Naive thymus-derived CD4-positive, alpha-beta T cell (primary cell): ENCODE measurements at regions not wholly inside any gene's neighbourhood (a gene's known extent, or its start where the extent isn't known, plus 50 kb on each side); places are given as distances from the start of the nearest gene placed in this dataset.

Source experiments
- ATAC-seq: fragments of 150-1000 bp; cut with Tn5 transposase; 2 replicates; pipeline ENCODE4 v1.10.0; 2021; ENCODE audit warnings: mild to moderate bottlenecking, moderate library complexity
- CTCF ChIA-PET: fragments of 350-600 bp; sonication (Branson Sonifier 250); formaldehyde crosslinking; loops from one replicate; lab custom pipeline; 2021; ENCODE audit warnings: antibody characterized with exemption; lab: Charles Lee
- POLR2A ChIA-PET: fragments of 350-600 bp; sonication (Branson Sonifier 250); formaldehyde crosslinking; loops from one replicate; lab custom pipeline; 2021; ENCODE audit warnings: antibody characterized with exemption, inconsistent platforms; lab: Charles Lee
- DNase-seq, 9 donors: peaks; one replicate each; pipeline versions ENCODE4 v3.0.0 to v3.0.0-alpha.2; 2020 to 2022; ENCODE audit warnings: mixed read lengths in 1 of 9
- H3K27ac ChIP-seq: one replicate; pipeline ENCODE4 v1.7.0; 2013; ENCODE audit warnings: mild to moderate bottlenecking, low read depth, low read length, moderate library complexity
- H3K27me3 ChIP-seq, 2 donors: one replicate each; pipeline ENCODE4 v1.7.0; 2013; ENCODE audit warnings: low read length in 2 of 2, mild to moderate bottlenecking in 2 of 2, moderate library complexity in 2 of 2; ENCODE audit not compliant: control insufficient read depth in 2 of 2, insufficient read depth in 2 of 2
- H3K36me3 ChIP-seq, 3 experiments: 1 replicate in 2 of 3; 2 replicates in 1 of 3; pipeline ENCODE4 v1.7.0; 2013; ENCODE audit warnings: low read length in 3 of 3, mild to moderate bottlenecking in 3 of 3, moderate library complexity in 1 of 3; ENCODE audit not compliant: insufficient read depth in 3 of 3, control insufficient read depth in 2 of 3
- H3K4me1 ChIP-seq, 2 donors: one replicate each; pipeline ENCODE4 v1.7.0; 2013; ENCODE audit warnings: low read length in 2 of 2, mild to moderate bottlenecking in 2 of 2, moderate library complexity in 1 of 2; ENCODE audit not compliant: control insufficient read depth in 2 of 2, insufficient read depth in 2 of 2
- H3K4me3 ChIP-seq: 2 replicates; pipeline ENCODE4 v1.7.0; 2013; ENCODE audit warnings: mild to moderate bottlenecking, low read length
- H3K9me3 ChIP-seq, 3 experiments: 1 replicate in 2 of 3; 2 replicates in 1 of 3; pipeline ENCODE4 v1.7.0; 2013; ENCODE audit warnings: low read length in 3 of 3; ENCODE audit not compliant: control insufficient read depth in 2 of 3
- H3K27ac Mint-ChIP-seq, 9 donors: one replicate each; pipeline ENCODE4 v1.8.0; 2020 to 2022; ENCODE audit warnings: mixed read lengths in 9 of 9, mild to moderate bottlenecking in 8 of 9, moderate library complexity in 5 of 9, inconsistent platforms in 2 of 9
- H3K27me3 Mint-ChIP-seq, 5 donors: one replicate each; pipeline ENCODE4 v1.8.0; 2021 to 2022; ENCODE audit warnings: mixed read lengths in 5 of 5, mild to moderate bottlenecking in 1 of 5
- H3K36me3 Mint-ChIP-seq, 5 donors: one replicate each; pipeline ENCODE4 v1.8.0; 2020 to 2022; ENCODE audit warnings: mixed read lengths in 5 of 5, mild to moderate bottlenecking in 3 of 5, inconsistent platforms in 1 of 5
- H3K4me1 Mint-ChIP-seq, 7 donors: one replicate each; pipeline ENCODE4 v1.8.0; 2020 to 2022; ENCODE audit warnings: mixed read lengths in 7 of 7, mild to moderate bottlenecking in 3 of 7, inconsistent platforms in 1 of 7
- H3K4me3 Mint-ChIP-seq, 10 donors: one replicate each; pipeline ENCODE4 v1.8.0; 2020 to 2022; ENCODE audit warnings: mild to moderate bottlenecking in 10 of 10, mixed read lengths in 10 of 10, moderate library complexity in 6 of 10, inconsistent platforms in 2 of 10
- H3K9me3 Mint-ChIP-seq, 11 donors: one replicate each; pipeline ENCODE4 v1.8.0; 2020 to 2022; ENCODE audit warnings: mixed read lengths in 11 of 11, mild to moderate bottlenecking in 4 of 11, inconsistent platforms in 1 of 11, moderate library complexity in 1 of 11
- intact Hi-C, 2 donors: fragments of 100-400 bp; cut with micrococcal nuclease; formaldehyde crosslinking; loops; one replicate each; pipeline ENCODE4 v1.15.1; 2023

DNA sequence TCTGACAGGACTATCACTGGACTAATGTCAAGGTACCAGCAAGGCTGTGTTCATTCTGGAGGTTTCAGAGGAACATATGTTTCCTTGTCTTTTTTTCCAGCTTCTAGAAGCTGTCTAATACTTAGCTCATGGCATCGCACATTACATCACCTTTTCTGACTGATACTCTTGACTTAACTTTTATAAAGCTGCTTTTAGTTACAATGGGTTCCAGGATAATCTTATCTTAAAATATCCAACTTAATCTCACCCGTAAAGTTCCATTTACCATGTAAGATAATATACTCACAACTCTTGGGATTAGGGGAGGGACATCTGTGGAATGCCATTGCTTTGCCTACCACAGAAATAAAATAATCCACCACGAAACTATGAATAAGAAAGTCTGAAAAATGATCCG lies 394.2 kb downstream of the CDH19 start:
- Histone ChIP-seq H3K36me3 (no peaks in the 10 kb centered on the region), H3K4me1 (no peaks in the 10 kb centered on the region), H3K9me3 (no peaks in the 10 kb centered on the region), H3K27me3 (no peaks in the 10 kb centered on the region), H3K4me3 (no peak overlapping the region), H3K27ac (no peak overlapping the region)
- intact Hi-C loops = no loop called here
- Mint-ChIP-seq H3K4me3 (no peak overlapping the region), H3K27ac (no peak overlapping the region), H3K36me3 (no peaks in the 10 kb centered on the region), H3K9me3 (peaks cover 0 to 5% (median 0%) of the 10 kb centered on the region in 11 donors), H3K4me1 (no peaks in the 10 kb centered on the region), H3K27me3 (no peaks in the 10 kb centered on the region)
- ATAC-seq = no peak
- no peak for DNase-seq
- POLR2A ChIA-PET = no interaction called here
- CTCF ChIA-PET = no interaction called here

- ChIA-PET CTCF (no interaction called here), POLR2A (no interaction called here)
- DNase-seq = no peak
- no peaks in the 10 kb centered on the region for H3K27me3 ChIP-seq
- H3K27ac ChIP-seq = no peak overlapping the region
- no peaks in the 10 kb centered on the region for H3K4me1 ChIP-seq
- no peaks in the 10 kb centered on the region for H3K9me3 ChIP-seq
- no peaks in the 10 kb centered on the region for H3K27me3 Mint-ChIP-seq
- intact Hi-C loops = no loop called here
- no peaks in the 10 kb centered on the region for H3K36me3 ChIP-seq
- no peak overlapping the region for H3K4me3 ChIP-seq
- peaks cover 0 to 20% (median 0%) of the 10 kb centered on the region in 11 donors for H3K9me3 Mint-ChIP-seq
- no peak for ATAC-seq
- no peaks in the 10 kb centered on the region for H3K36me3 Mint-ChIP-seq
- no peak overlapping the region for H3K4me3 Mint-ChIP-seq
- H3K27ac Mint-ChIP-seq = no peak overlapping the region
- H3K4me1 Mint-ChIP-seq = no peaks in the 10 kb centered on the region
These were observed 407.1 kb downstream of the CDH19 start for GRCh38 chr18:66196805-66197204.

- ChIA-PET POLR2A (no interaction called here), CTCF (no interaction called here)
- H3K4me1 Mint-ChIP-seq = no peaks in the 10 kb centered on the region
- no peak overlapping the region for H3K4me3 Mint-ChIP-seq
- no peaks in the 10 kb centered on the region for H3K36me3 Mint-ChIP-seq
- intact Hi-C loops = no loop called here
- Histone ChIP-seq H3K27ac (no peak overlapping the region), H3K27me3 (no peaks in the 10 kb centered on the region), H3K4me3 (no peak overlapping the region), H3K9me3 (no peaks in the 10 kb centered on the region), H3K36me3 (no peaks in the 10 kb centered on the region), H3K4me1 (no peaks in the 10 kb centered on the region)
- no peaks in the 10 kb centered on the region for H3K27me3 Mint-ChIP-seq
- H3K9me3 Mint-ChIP-seq = peaks cover 0 to 27% (median 3%) of the 10 kb centered on the region in 11 donors
- ATAC-seq = no peak
- H3K27ac Mint-ChIP-seq = no peak overlapping the region
- DNase-seq = no peak
These were observed 410.0 kb downstream of the CDH19 start for GRCh38 chr18:66193938-66194337.

DNA sequence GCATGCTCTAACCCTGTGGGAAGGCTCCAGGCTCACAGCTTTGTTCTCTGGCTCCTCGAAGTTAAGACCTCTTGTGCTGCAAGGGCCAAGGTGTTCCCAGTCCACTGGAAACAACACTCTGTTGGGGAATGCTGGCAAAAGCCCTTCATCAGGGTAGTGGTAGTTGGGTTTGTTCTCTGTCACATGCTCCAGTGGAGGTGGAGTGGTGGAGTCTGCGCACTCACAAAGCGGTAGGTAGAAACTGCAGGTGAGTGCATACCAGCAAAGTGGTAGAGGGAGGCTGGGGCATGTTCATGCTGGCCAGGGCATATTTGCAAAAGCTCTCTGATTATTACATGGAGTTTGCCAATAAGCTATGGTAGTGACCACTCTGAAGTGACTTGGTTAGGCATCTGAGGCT lies 410.5 kb downstream of the CDH19 start:
- no peaks in the 10 kb centered on the region for H3K4me1 ChIP-seq
- no peak overlapping the region for H3K4me3 Mint-ChIP-seq
- no peak overlapping the region for H3K4me3 ChIP-seq
- no peaks in the 10 kb centered on the region for H3K36me3 Mint-ChIP-seq
- CTCF ChIA-PET = no interaction called here
- ATAC-seq (no peak), DNase-seq (no peak)
- no peak overlapping the region for H3K27ac ChIP-seq
- no peaks in the 10 kb centered on the region for H3K36me3 ChIP-seq
- no peak overlapping the region for H3K27ac Mint-ChIP-seq
- no peaks in the 10 kb centered on the region for H3K4me1 Mint-ChIP-seq
- no peaks in the 10 kb centered on the region for H3K9me3 ChIP-seq
- no peaks in the 10 kb centered on the region for H3K27me3 ChIP-seq
- H3K9me3 Mint-ChIP-seq = peaks cover 0 to 32% (median 5%) of the 10 kb centered on the region in 11 donors
- POLR2A ChIA-PET = no interaction called here
- H3K27me3 Mint-ChIP-seq = no peaks in the 10 kb centered on the region
- intact Hi-C loops = no loop called here

- no peak for DNase-seq
- Histone ChIP-seq H3K9me3 (peaks cover 0 to 6% (median 0%) of the 10 kb centered on the region in 3 experiments), H3K4me3 (no peak overlapping the region), H3K27ac (no peak overlapping the region), H3K27me3 (no peaks in the 10 kb centered on the region), H3K36me3 (no peaks in the 10 kb centered on the region), H3K4me1 (no peaks in the 10 kb centered on the region)
- no peaks in the 10 kb centered on the region for H3K4me1 Mint-ChIP-seq
- intact Hi-C loops = no loop called here
- ChIA-PET CTCF (no interaction called here), POLR2A (no interaction called here)
- H3K27me3 Mint-ChIP-seq = no peaks in the 10 kb centered on the region
- no peak for ATAC-seq
- H3K36me3 Mint-ChIP-seq = no peaks in the 10 kb centered on the region
- H3K4me3 Mint-ChIP-seq = no peak overlapping the region
- peaks cover 0 to 23% (median 8%) of the 10 kb centered on the region in 11 donors for H3K9me3 Mint-ChIP-seq
- H3K27ac Mint-ChIP-seq = no peak overlapping the region
These were observed 417.9 kb downstream of the CDH7 start for GRCh38 chr18:66168685-66169235.

- Mint-ChIP-seq H3K27ac (no peak overlapping the region), H3K4me1 (no peaks in the 10 kb centered on the region), H3K9me3 (peaks cover 0 to 20% (median 5%) of the 10 kb centered on the region in 11 donors), H3K27me3 (no peaks in the 10 kb centered on the region), H3K36me3 (no peaks in the 10 kb centered on the region), H3K4me3 (no peak overlapping the region)
- no peak for DNase-seq
- intact Hi-C loops = no loop called here
- Histone ChIP-seq H3K4me3 (no peak overlapping the region), H3K27ac (no peak overlapping the region), H3K27me3 (no peaks in the 10 kb centered on the region), H3K9me3 (peaks cover 0 to 6% (median 0%) of the 10 kb centered on the region in 3 experiments), H3K4me1 (no peaks in the 10 kb centered on the region), H3K36me3 (no peaks in the 10 kb centered on the region)
- ChIA-PET POLR2A (no interaction called here), CTCF (no interaction called here)
- ATAC-seq = no peak
These were observed 417.2 kb downstream of the CDH7 start for GRCh38 chr18:66167829-66168684.

DNA sequence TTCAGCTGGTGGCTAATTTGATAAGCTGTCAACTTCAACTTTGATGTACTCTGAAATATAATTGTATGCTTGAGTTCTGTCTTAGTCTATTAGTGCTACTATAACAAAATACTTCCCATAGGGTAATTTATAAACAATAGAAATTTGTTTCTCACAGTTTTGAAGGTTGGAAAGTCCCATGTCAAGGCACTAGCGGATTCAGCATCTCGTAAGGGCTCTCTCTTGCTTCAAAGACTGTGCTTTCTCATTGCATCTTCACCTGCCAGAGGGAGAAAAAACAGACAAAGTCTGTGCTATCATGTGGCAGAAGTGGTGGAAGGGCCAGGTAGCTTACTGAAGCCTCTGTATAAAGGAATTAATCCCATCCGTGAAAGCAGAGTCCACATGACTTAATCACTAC lies 409.2 kb downstream of the CDH7 start:
- no peak for ATAC-seq
- no peak overlapping the region for H3K4me3 Mint-ChIP-seq
- intact Hi-C loops = no loop called here
- ChIA-PET POLR2A (no interaction called here), CTCF (no interaction called here)
- no peak overlapping the region for H3K27ac Mint-ChIP-seq
- no peaks in the 10 kb centered on the region for H3K36me3 ChIP-seq
- no peaks in the 10 kb centered on the region for H3K36me3 Mint-ChIP-seq
- H3K9me3 Mint-ChIP-seq = peaks cover 0 to 8% (median 1%) of the 10 kb centered on the region in 11 donors
- H3K9me3 ChIP-seq = no peaks in the 10 kb centered on the region
- H3K4me1 ChIP-seq = no peaks in the 10 kb centered on the region
- H3K27ac ChIP-seq = no peak overlapping the region
- H3K4me3 ChIP-seq = no peak overlapping the region
- DNase-seq = no peak
- no peaks in the 10 kb centered on the region for H3K27me3 ChIP-seq
- H3K27me3 Mint-ChIP-seq = no peaks in the 10 kb centered on the region
- H3K4me1 Mint-ChIP-seq = no peaks in the 10 kb centered on the region
